Calu3 (cell line): ENCODE measurements at regions not wholly inside any gene's neighbourhood (a gene's known extent, or its start where the extent isn't known, plus 50 kb on each side); places are given as distances from the start of the nearest gene placed in this dataset.
A peak's percentile ranks its signal among the peaks of the same experiment; 100 is the strongest.

Experiments used
- BruUV-seq: library from RNA; stranded (reverse); fragments of 400-500 nt; replicated peaks from 2 replicates; lab custom pipeline; 2021; lab: Mats Ljungman, UMichigan
- CTCF ChIA-PET: fragments of 300-600 bp; sonication (Branson Sonifier 250); formaldehyde crosslinking; loops from one replicate; lab custom pipeline; 2022; ENCODE audit warnings: antibody characterized with exemption; lab: Charles Lee
- DNase-seq: peaks from one replicate; pipeline ENCODE4 v3.0.0; 2022
- H3K27ac Mint-ChIP-seq: one replicate; pipeline ENCODE4 v1.8.0; 2022; ENCODE audit warnings: mixed read lengths; ENCODE audit not compliant: unreplicated experiment
- H3K27me3 Mint-ChIP-seq: one replicate; pipeline ENCODE4 v1.8.0; 2022; ENCODE audit warnings: mixed read lengths; ENCODE audit not compliant: unreplicated experiment
- H3K36me3 Mint-ChIP-seq: one replicate; pipeline ENCODE4 v1.8.0; 2022; ENCODE audit warnings: mild to moderate bottlenecking, moderate library complexity, mixed read lengths; ENCODE audit not compliant: insufficient read depth, unreplicated experiment
- H3K4me1 Mint-ChIP-seq: one replicate; pipeline ENCODE4 v1.8.0; 2022; ENCODE audit warnings: mild to moderate bottlenecking, low read depth, mixed read lengths; ENCODE audit not compliant: unreplicated experiment
- H3K4me3 Mint-ChIP-seq: one replicate; pipeline ENCODE4 v1.8.0; 2022; ENCODE audit warnings: mild to moderate bottlenecking, low read depth, moderate library complexity, mixed read lengths; ENCODE audit not compliant: unreplicated experiment
- H3K9me3 Mint-ChIP-seq: one replicate; pipeline ENCODE4 v1.8.0; 2022; ENCODE audit warnings: low read depth, mixed read lengths; ENCODE audit not compliant: unreplicated experiment
- CTCF ChIP-seq: fragments of 200-600 bp; IDR thresholded peaks from one replicate; pipeline ENCODE4 v1.8.0; 2022; ENCODE audit warnings: antibody characterized with exemption; ENCODE audit not compliant: unreplicated experiment
- intact Hi-C: fragments of 100-400 bp; cut with micrococcal nuclease; formaldehyde crosslinking; loops from one replicate; pipeline ENCODE4 v1.10.0; 2022; ENCODE audit not compliant: unreplicated experiment

DNA sequence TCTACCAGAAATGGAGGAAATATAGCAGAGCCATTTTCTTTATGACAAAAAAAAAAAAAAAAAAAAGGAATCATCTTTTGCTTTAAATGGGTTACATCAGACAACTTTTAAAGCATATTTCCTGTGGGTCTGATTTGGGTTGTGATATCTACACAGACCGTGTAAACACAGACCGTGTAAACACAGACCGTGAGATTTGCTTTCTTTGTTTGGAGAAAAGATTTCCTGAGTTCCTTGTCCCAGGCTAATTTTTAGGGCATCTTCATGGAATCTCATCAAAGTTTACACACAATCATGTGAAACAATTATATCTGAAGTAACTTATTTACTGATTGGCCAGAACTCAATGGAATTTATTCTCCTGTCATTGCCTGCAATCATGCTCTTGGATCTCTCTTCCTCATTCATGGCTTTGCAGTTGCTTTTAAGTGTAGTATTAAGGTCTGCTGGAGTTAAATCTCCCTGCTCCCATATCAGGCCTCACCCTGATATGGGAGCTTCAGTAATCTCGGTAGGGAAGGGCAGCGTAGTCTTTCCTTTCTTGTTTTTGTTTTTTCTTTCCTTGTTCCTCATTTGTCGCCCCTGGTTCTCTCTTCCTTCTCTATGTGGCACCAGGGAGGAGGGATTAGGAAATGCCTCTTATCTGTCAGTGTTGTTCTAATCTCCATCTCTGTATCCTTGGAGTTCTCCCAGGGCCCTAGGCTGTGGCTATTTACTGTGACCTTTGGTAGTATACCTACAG, 248.6 kb upstream of the JADE1 start:
- H3K27me3 Mint-ChIP-seq, result no peaks in the 10 kb centered on the region
- peaks cover 20% of the 10 kb centered on the region for H3K4me1 Mint-ChIP-seq
- TF ChIP-seq CTCF, result no peak
- H3K9me3 Mint-ChIP-seq, result no peaks in the 10 kb centered on the region
- H3K27ac Mint-ChIP-seq, result peak overlapping the region; percentile 21
- H3K4me3 Mint-ChIP-seq, result no peak overlapping the region
- DNase-seq, result no peak
- BruUV-seq, result no TSS peak
- H3K36me3 Mint-ChIP-seq, result no peaks in the 10 kb centered on the region
- CTCF ChIA-PET, result no interaction called here
- intact Hi-C loops, result loop anchor here (5.0 kb wide), 1 partner anchor 369 kb away; no protein-coding TSS in a partner anchor

- H3K27me3 Mint-ChIP-seq, result no peaks in the 10 kb centered on the region
- no TSS peak for BruUV-seq
- no peak for TF ChIP-seq CTCF
- H3K27ac Mint-ChIP-seq, result no peak overlapping the region
- H3K4me1 Mint-ChIP-seq, result peaks cover 12% of the 10 kb centered on the region
- no peaks in the 10 kb centered on the region for H3K9me3 Mint-ChIP-seq
- DNase-seq, result no peak
- no peaks in the 10 kb centered on the region for H3K36me3 Mint-ChIP-seq
- intact Hi-C loops, result no loop called here
- H3K4me3 Mint-ChIP-seq, result no peak overlapping the region
- CTCF ChIA-PET, result no interaction called here
Observed at GRCh38 chr4:128558896-128559679, 250.4 kb upstream of the JADE1 start.

DNA sequence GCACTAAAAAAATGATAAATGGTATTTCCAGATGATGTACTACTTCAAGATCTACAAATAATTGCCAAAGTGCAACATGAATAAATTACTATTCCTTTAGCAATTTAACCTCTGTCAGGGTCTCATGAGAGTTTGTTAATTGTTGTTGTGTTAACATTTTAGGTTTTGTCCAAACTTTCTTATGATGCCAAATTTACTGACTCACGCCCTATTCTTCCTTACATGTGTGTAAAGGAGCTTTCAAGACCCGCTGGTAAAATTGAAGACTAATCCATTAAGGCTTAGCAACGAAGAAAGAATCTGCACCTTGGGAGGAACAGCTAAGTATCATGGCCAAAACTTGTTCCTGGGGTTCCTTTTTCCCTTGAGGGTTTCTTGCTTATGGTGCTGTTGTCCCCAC, 252.7 kb upstream of the JADE1 start:
- Mint-ChIP-seq H3K4me3 (no peak overlapping the region), H3K27ac (no peak overlapping the region), H3K9me3 (no peaks in the 10 kb centered on the region), H3K4me1 (peaks cover 25% of the 10 kb centered on the region), H3K27me3 (no peaks in the 10 kb centered on the region), H3K36me3 (peaks cover 8% of the 10 kb centered on the region)
- no TSS peak for BruUV-seq
- intact Hi-C loops, result no loop called here
- CTCF ChIA-PET, result no interaction called here
- DNase-seq, result no peak
- TF ChIP-seq CTCF, result no peak

DNA sequence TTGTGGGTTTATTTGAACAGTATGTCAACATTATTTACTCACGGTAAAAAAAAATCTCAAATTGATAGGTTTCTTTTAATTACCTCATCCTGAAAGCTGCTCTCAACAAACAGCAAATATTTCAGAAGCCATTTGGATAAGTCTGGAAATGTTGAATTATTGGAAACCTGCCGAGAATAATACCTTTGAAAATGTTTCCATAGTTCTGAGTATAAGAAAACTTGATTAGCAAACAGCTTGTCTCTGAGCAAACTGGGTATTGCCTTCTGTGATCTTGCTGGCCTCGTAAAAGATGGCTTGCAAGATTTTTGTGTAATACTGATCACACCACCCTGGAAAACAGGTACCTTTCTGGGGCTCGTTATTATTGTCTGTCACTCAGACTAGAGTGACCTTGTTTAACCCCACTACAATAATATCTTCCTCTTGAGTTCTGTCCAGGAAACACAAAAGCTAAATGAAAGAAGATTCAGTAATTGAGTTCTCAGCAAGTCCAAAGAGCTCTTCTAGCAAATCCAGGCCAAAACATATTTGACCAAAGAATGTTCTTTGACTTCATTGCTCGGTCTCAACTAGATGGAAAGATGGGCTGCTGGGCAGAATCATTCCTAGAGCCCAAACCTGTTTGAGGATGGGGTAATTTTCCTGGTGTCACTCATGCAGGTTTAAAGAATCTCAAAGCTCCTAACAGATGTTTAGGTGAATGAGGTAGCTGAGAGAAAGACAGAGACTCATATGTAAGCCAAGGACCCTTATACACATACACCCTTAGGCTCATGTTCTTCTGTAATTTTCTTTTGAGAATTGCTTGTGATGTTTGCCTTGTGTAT, 255.6 kb upstream of the JADE1 start:
- CTCF ChIA-PET, result interaction anchor here (0.5 to 2.8 kb wide), 7 partner anchors 25 to 270 kb away, joined by 3 to 20 read pairs (median 3); no protein-coding TSS in a partner anchor
- DNase-seq, result no peak
- TF ChIP-seq CTCF, result no peak
- Mint-ChIP-seq H3K4me1 (peaks cover 25% of the 10 kb centered on the region), H3K9me3 (no peaks in the 10 kb centered on the region), H3K4me3 (peak overlapping the region; percentile 67), H3K36me3 (peaks cover 8% of the 10 kb centered on the region), H3K27ac (peak overlapping the region; percentile 52), H3K27me3 (no peaks in the 10 kb centered on the region)
- intact Hi-C loops, result loop anchor here (2.0 kb wide), 1 partner anchor 99 kb away; no protein-coding TSS in a partner anchor
- BruUV-seq, result no TSS peak
